T-helper 17 cell (primary cell): ENCODE measurements at regions not wholly inside any gene's neighbourhood (a gene's known extent, or its start where the extent isn't known, plus 50 kb on each side); places are given as distances from the start of the nearest gene placed in this dataset.
"Not testable (repeated sequence)": the region's sequence is repeated elsewhere in the genome, so short reads cannot be mapped to it uniquely, and the experiment has no call there.

Experiments used
- ATAC-seq: fragments of 150-1000 bp; cut with Tn5 transposase; 2 replicates; pipeline ENCODE4 v1.10.0; 2021; ENCODE audit warnings: mild to moderate bottlenecking, moderate library complexity
- DNase-seq, 3 donors: peaks; one replicate each; pipeline versions ENCODE4 v3.0.0 to v3.0.0-alpha.2; 2020 to 2021
- H3K9me3 ChIP-seq: one replicate; pipeline ENCODE4 v1.7.0; 2013; ENCODE audit warnings: low read length, mild to moderate bottlenecking; ENCODE audit not compliant: control insufficient read depth, poor library complexity, severe bottlenecking
- H3K27ac Mint-ChIP-seq: one replicate; pipeline ENCODE4 v1.8.0; 2022; ENCODE audit warnings: mild to moderate bottlenecking, moderate library complexity, mixed read lengths
- H3K27me3 Mint-ChIP-seq: one replicate; pipeline ENCODE4 v1.8.0; 2022; ENCODE audit warnings: mixed read lengths
- H3K36me3 Mint-ChIP-seq: one replicate; pipeline ENCODE4 v1.8.0; 2022; ENCODE audit warnings: low read depth, mixed read lengths
- H3K4me1 Mint-ChIP-seq: one replicate; pipeline ENCODE4 v1.8.0; 2022; ENCODE audit warnings: mild to moderate bottlenecking, mixed read lengths
- H3K4me3 Mint-ChIP-seq: one replicate; pipeline ENCODE4 v1.8.0; 2022; ENCODE audit warnings: mild to moderate bottlenecking, moderate library complexity, mixed read lengths

- no peak for ATAC-seq
- Mint-ChIP-seq H3K27ac (no peak overlapping the region), H3K27me3 (no peaks in the 10 kb centered on the region), H3K4me1 (no peaks in the 10 kb centered on the region), H3K4me3 (no peak overlapping the region), H3K36me3 (no peaks in the 10 kb centered on the region)
- DNase-seq: no peak
- H3K9me3 ChIP-seq: no peaks in the 10 kb centered on the region
Observed at GRCh38 chr3:147656023-147656422, 246.9 kb downstream of the ZIC1 start.

GRCh38 chr3:147661916-147662315 lies 252.8 kb downstream of the ZIC1 start:
- Mint-ChIP-seq H3K36me3 (no peaks in the 10 kb centered on the region), H3K4me1 (no peaks in the 10 kb centered on the region), H3K27me3 (no peaks in the 10 kb centered on the region), H3K4me3 (no peak overlapping the region), H3K27ac (no peak overlapping the region)
- DNase-seq (no peak), ATAC-seq (no peak)
- H3K9me3 ChIP-seq: no peaks in the 10 kb centered on the region

GRCh38 chr3:147662705-147663104 lies 253.5 kb downstream of the ZIC1 start:
- H3K9me3 ChIP-seq: no peaks in the 10 kb centered on the region
- H3K36me3 Mint-ChIP-seq: no peaks in the 10 kb centered on the region
- ATAC-seq (no peak), DNase-seq (no peak)
- H3K27ac Mint-ChIP-seq: no peak overlapping the region
- no peak overlapping the region for H3K4me3 Mint-ChIP-seq
- no peaks in the 10 kb centered on the region for H3K4me1 Mint-ChIP-seq
- H3K27me3 Mint-ChIP-seq: no peaks in the 10 kb centered on the region

- H3K27me3 Mint-ChIP-seq: no peaks in the 10 kb centered on the region
- no peaks in the 10 kb centered on the region for H3K4me1 Mint-ChIP-seq
- H3K4me3 Mint-ChIP-seq: no peak overlapping the region
- no peaks in the 10 kb centered on the region for H3K36me3 Mint-ChIP-seq
- DNase-seq (no peak), ATAC-seq (no peak)
- H3K27ac Mint-ChIP-seq: no peak overlapping the region
- H3K9me3 ChIP-seq: no peaks in the 10 kb centered on the region
Observed at GRCh38 chr3:147669077-147669476, 259.9 kb downstream of the ZIC1 start.

GRCh38 chr3:147672035-147672434 lies 262.9 kb downstream of the ZIC1 start:
- Mint-ChIP-seq H3K27ac (no peak overlapping the region), H3K4me1 (no peaks in the 10 kb centered on the region), H3K36me3 (no peaks in the 10 kb centered on the region), H3K4me3 (no peak overlapping the region), H3K27me3 (no peaks in the 10 kb centered on the region)
- DNase-seq (no peak), ATAC-seq (no peak)
- H3K9me3 ChIP-seq: no peaks in the 10 kb centered on the region

GRCh38 chr3:147672436-147672835 lies 263.3 kb downstream of the ZIC1 start:
- ATAC-seq (no peak), DNase-seq (no peak)
- H3K9me3 ChIP-seq: no peaks in the 10 kb centered on the region
- H3K27ac Mint-ChIP-seq: no peak overlapping the region
- H3K27me3 Mint-ChIP-seq: no peaks in the 10 kb centered on the region
- H3K36me3 Mint-ChIP-seq: no peaks in the 10 kb centered on the region
- no peaks in the 10 kb centered on the region for H3K4me1 Mint-ChIP-seq
- H3K4me3 Mint-ChIP-seq: no peak overlapping the region

GRCh38 chr3:147675761-147676160 lies 266.6 kb downstream of the ZIC1 start:
- DNase-seq (no peak), ATAC-seq (no peak)
- no peaks in the 10 kb centered on the region for H3K36me3 Mint-ChIP-seq
- H3K4me3 Mint-ChIP-seq: no peak overlapping the region
- no peaks in the 10 kb centered on the region for H3K9me3 ChIP-seq
- H3K4me1 Mint-ChIP-seq: no peaks in the 10 kb centered on the region
- no peak overlapping the region for H3K27ac Mint-ChIP-seq
- H3K27me3 Mint-ChIP-seq: no peaks in the 10 kb centered on the region

- no peaks in the 10 kb centered on the region for H3K9me3 ChIP-seq
- H3K36me3 Mint-ChIP-seq: no peaks in the 10 kb centered on the region
- H3K4me1 Mint-ChIP-seq: no peaks in the 10 kb centered on the region
- no peak overlapping the region for H3K27ac Mint-ChIP-seq
- ATAC-seq (no peak), DNase-seq (no peak)
- H3K4me3 Mint-ChIP-seq: no peak overlapping the region
- no peaks in the 10 kb centered on the region for H3K27me3 Mint-ChIP-seq
Observed at GRCh38 chr3:147680837-147681483, 271.8 kb downstream of the ZIC1 start.

- no peak for ATAC-seq
- no peaks in the 10 kb centered on the region for H3K36me3 Mint-ChIP-seq
Observed at GRCh38 chr3:147688868-147689267, 279.7 kb downstream of the ZIC1 start.

GRCh38 chr3:147699175-147699838 lies 290.1 kb downstream of the ZIC1 start:
- H3K9me3 ChIP-seq: no peaks in the 10 kb centered on the region
- DNase-seq: no peak
- no peak overlapping the region for H3K27ac Mint-ChIP-seq
- no peak for ATAC-seq
- no peaks in the 10 kb centered on the region for H3K27me3 Mint-ChIP-seq
- H3K4me3 Mint-ChIP-seq: no peak overlapping the region
- H3K4me1 Mint-ChIP-seq: no peaks in the 10 kb centered on the region
- H3K36me3 Mint-ChIP-seq: no peaks in the 10 kb centered on the region

More at GRCh38 chr3:147688868-147689267, 279.7 kb downstream of the ZIC1 start:
- H3K4me1 Mint-ChIP-seq: no peaks in the 10 kb centered on the region
- H3K27me3 Mint-ChIP-seq: no peaks in the 10 kb centered on the region
- no peak overlapping the region for H3K27ac Mint-ChIP-seq
- H3K9me3 ChIP-seq: no peaks in the 10 kb centered on the region
- no peak for DNase-seq
- no peak overlapping the region for H3K4me3 Mint-ChIP-seq

- Mint-ChIP-seq H3K36me3 (no peaks in the 10 kb centered on the region), H3K27me3 (no peaks in the 10 kb centered on the region), H3K4me1 (no peaks in the 10 kb centered on the region), H3K27ac (no peak overlapping the region), H3K4me3 (no peak overlapping the region)
- DNase-seq (no peak), ATAC-seq (no peak)
- H3K9me3 ChIP-seq: no peaks in the 10 kb centered on the region
Observed at GRCh38 chr3:147701195-147701594, 292.0 kb downstream of the ZIC1 start.

- DNase-seq: no peak
- no peaks in the 10 kb centered on the region for H3K9me3 ChIP-seq
- ATAC-seq: no peak
- Mint-ChIP-seq H3K36me3 (no peaks in the 10 kb centered on the region), H3K27me3 (no peaks in the 10 kb centered on the region), H3K4me3 (no peak overlapping the region), H3K4me1 (no peaks in the 10 kb centered on the region), H3K27ac (no peak overlapping the region)
Observed at GRCh38 chr3:147702509-147702908, 293.3 kb downstream of the ZIC1 start.

GRCh38 chr3:147705651-147706051 lies 296.5 kb downstream of the ZIC1 start:
- Mint-ChIP-seq H3K27me3 (no peaks in the 10 kb centered on the region), H3K36me3 (no peaks in the 10 kb centered on the region), H3K4me1 (no peaks in the 10 kb centered on the region), H3K4me3 (no peak overlapping the region), H3K27ac (no peak overlapping the region)
- ATAC-seq (no peak), DNase-seq (no peak)
- H3K9me3 ChIP-seq: no peaks in the 10 kb centered on the region

- H3K4me3 Mint-ChIP-seq, H3K9me3 ChIP-seq, H3K4me1 Mint-ChIP-seq, H3K27me3 Mint-ChIP-seq, H3K27ac Mint-ChIP-seq, DNase-seq, ATAC-seq, H3K36me3 Mint-ChIP-seq: not testable (repeated sequence)
Observed at GRCh38 chr3:147710753-147711152, 301.6 kb downstream of the ZIC1 start.
